A673 (cell line): ENCODE measurements at regions not wholly inside any gene's neighbourhood (a gene's known extent, or its start where the extent isn't known, plus 50 kb on each side); places are given as distances from the start of the nearest gene placed in this dataset.

Experiments
- BruUV-seq: library from RNA; stranded (reverse); fragments of 400-500 nt; replicated peaks from 2 replicates; lab custom pipeline; 2021; lab: Mats Ljungman, UMichigan
- CTCF ChIA-PET: fragments of 300-600 bp; sonication (Branson Sonifier 250); formaldehyde crosslinking; loops from one replicate; lab custom pipeline; 2022; ENCODE audit warnings: antibody characterized with exemption; lab: Charles Lee
- POLR2A ChIA-PET: fragments of 300-600 bp; sonication (Branson Sonifier 250); formaldehyde crosslinking; loops from one replicate; lab custom pipeline; 2022; ENCODE audit warnings: antibody characterized with exemption; ENCODE audit not compliant: low non-redundant PET; lab: Charles Lee
- DNase-seq: peaks from one replicate; pipeline ENCODE4 v3.0.0-alpha.2; 2015; ENCODE audit warnings: low spot score
- H3K27ac ChIP-seq: fragments of 200-600 bp; sonication (generic); 2 replicates; pipeline ENCODE4 v1.5.1; 2016; ENCODE audit warnings: mixed run types, low read depth, mild to moderate bottlenecking, mixed read lengths, antibody characterized with exemption, low read length; ENCODE audit not compliant: poor library complexity, severe bottlenecking
- H3K27me3 ChIP-seq: fragments of 200-600 bp; sonication (generic); replicated peaks from 2 replicates; pipeline ENCODE4 v1.6.1; 2017; ENCODE audit warnings: mixed run types, low read depth, mild to moderate bottlenecking, mixed read lengths, antibody characterized with exemption, low read length; ENCODE audit not compliant: insufficient read depth, poor library complexity
- H3K36me3 ChIP-seq: fragments of 200-600 bp; sonication (generic); 2 replicates; pipeline ENCODE4 v1.6.1; 2016; ENCODE audit warnings: mixed run types, mild to moderate bottlenecking, mixed read lengths, antibody characterized with exemption, low read length; ENCODE audit not compliant: insufficient read depth, poor library complexity, severe bottlenecking
- H3K4me1 ChIP-seq: fragments of 200-600 bp; sonication (generic); 2 replicates; pipeline ENCODE4 v1.6.1; 2017; ENCODE audit warnings: mixed run types, mild to moderate bottlenecking, mixed read lengths, antibody characterized with exemption, low read length; ENCODE audit not compliant: insufficient read depth, poor library complexity, severe bottlenecking
- H3K4me3 ChIP-seq: fragments of 200-600 bp; sonication (generic); 2 replicates; pipeline ENCODE4 v1.5.1; 2016; ENCODE audit warnings: low read depth, mixed run types, mild to moderate bottlenecking, mixed read lengths, low read length; ENCODE audit not compliant: poor library complexity, severe bottlenecking
- H3K9me3 ChIP-seq: fragments of 200-600 bp; sonication (generic); 2 replicates; pipeline ENCODE4 v1.6.1; 2016; ENCODE audit warnings: mixed run types, low read depth, mild to moderate bottlenecking, mixed read lengths, antibody characterized with exemption, low read length; ENCODE audit not compliant: poor library complexity, severe bottlenecking
- EZH2 ChIP-seq: fragments of 200-600 bp; sonication (generic); IDR thresholded peaks from 2 replicates; pipeline ENCODE4 v1.6.1; 2017; ENCODE audit warnings: borderline replicate concordance, low read depth, mild to moderate bottlenecking, mixed read lengths, antibody characterized with exemption, low read length; ENCODE audit not compliant: poor library complexity, severe bottlenecking
- intact Hi-C: fragments of 100-400 bp; cut with micrococcal nuclease; formaldehyde crosslinking; loops from one replicate; pipeline ENCODE4 v1.10.0; 2022; ENCODE audit not compliant: unreplicated experiment
- TF ChIP-seq, protein P1 (sequence below): fragments of 300-800, 200-600 bp; sonication (generic); conservative IDR thresholded peaks from 2 replicates; pipeline ENCODE4 v1.5.1; 2017; ENCODE audit warnings: low read depth, mild to moderate bottlenecking, antibody characterized with exemption, low read length, moderate library complexity, mixed read lengths

DNA sequence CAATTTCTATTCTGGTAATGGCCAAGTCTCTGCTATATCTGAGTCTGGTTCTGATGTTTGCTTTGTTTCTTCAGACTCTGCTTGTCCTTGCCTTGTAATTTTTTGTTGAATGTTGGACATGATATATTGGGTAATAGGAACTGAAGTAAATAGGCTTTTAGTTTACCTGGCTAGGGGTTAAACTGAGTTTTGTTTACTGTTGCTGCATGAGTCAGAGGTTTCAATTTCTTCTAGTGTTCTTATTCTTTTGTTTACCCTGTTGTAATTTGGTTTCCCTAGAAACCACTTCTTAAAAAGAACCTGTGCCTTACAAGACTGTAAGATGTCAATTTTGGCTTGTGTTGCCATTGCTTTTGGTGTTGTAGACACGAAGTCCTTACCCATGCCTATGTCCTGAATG is 285.0 kb upstream of the KCNH7 start:
- no TSS peak for BruUV-seq
- TF ChIP-seq EZH2: no peak
- TF ChIP-seq, protein P1, sequence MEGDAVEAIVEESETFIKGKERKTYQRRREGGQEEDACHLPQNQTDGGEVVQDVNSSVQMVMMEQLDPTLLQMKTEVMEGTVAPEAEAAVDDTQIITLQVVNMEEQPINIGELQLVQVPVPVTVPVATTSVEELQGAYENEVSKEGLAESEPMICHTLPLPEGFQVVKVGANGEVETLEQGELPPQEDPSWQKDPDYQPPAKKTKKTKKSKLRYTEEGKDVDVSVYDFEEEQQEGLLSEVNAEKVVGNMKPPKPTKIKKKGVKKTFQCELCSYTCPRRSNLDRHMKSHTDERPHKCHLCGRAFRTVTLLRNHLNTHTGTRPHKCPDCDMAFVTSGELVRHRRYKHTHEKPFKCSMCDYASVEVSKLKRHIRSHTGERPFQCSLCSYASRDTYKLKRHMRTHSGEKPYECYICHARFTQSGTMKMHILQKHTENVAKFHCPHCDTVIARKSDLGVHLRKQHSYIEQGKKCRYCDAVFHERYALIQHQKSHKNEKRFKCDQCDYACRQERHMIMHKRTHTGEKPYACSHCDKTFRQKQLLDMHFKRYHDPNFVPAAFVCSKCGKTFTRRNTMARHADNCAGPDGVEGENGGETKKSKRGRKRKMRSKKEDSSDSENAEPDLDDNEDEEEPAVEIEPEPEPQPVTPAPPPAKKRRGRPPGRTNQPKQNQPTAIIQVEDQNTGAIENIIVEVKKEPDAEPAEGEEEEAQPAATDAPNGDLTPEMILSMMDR: no peak
- Histone ChIP-seq H3K36me3 (no peaks in the 10 kb centered on the region), H3K9me3 (no peaks in the 10 kb centered on the region), H3K4me1 (no peaks in the 10 kb centered on the region), H3K27me3 (peaks cover 19% of the 10 kb centered on the region), H3K4me3 (no peak overlapping the region), H3K27ac (no peak overlapping the region)
- no peak for DNase-seq
- POLR2A ChIA-PET: no interaction called here
- CTCF ChIA-PET: no interaction called here
- intact Hi-C loops: no loop called here

- H3K36me3 ChIP-seq: no peaks in the 10 kb centered on the region
- no peak for DNase-seq
- TF ChIP-seq, protein P1: no peak
- TF ChIP-seq EZH2: no peak
- no TSS peak for BruUV-seq
- no peak overlapping the region for H3K27ac ChIP-seq
- peaks cover 19% of the 10 kb centered on the region for H3K27me3 ChIP-seq
- intact Hi-C loops: no loop called here
- ChIA-PET CTCF (no interaction called here), POLR2A (no interaction called here)
- H3K9me3 ChIP-seq: no peaks in the 10 kb centered on the region
- H3K4me3 ChIP-seq: no peak overlapping the region
- H3K4me1 ChIP-seq: no peaks in the 10 kb centered on the region
Measured at GRCh38 chr2:163122257-163122656, 283.7 kb upstream of the KCNH7 start.

DNA sequence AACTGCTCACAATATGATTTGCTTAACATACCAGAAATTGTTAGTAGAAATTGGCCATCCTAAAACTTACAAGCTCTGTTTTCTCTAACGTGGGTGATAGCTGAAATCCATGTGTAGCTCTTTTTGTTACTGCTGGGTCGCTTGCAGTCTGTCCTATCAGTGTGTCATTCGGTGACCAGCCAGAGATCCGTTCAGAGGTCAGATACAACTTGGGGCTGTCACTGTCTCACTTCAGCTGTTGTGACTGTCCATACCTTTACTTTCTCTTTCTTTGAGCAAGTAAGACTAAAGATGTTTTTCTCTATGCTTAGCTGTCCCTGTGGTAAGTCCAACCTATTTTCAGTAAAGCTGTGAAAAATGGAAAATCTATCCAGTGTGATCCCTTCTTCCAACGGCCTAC is 282.9 kb upstream of the KCNH7 start:
- TF ChIP-seq EZH2: no peak
- TF ChIP-seq, protein P1: no peak
- ChIA-PET CTCF (no interaction called here), POLR2A (no interaction called here)
- no peak overlapping the region for H3K4me3 ChIP-seq
- no peak overlapping the region for H3K27ac ChIP-seq
- H3K27me3 ChIP-seq: peaks cover 19% of the 10 kb centered on the region
- H3K36me3 ChIP-seq: no peaks in the 10 kb centered on the region
- BruUV-seq: no TSS peak
- intact Hi-C loops: no loop called here
- no peaks in the 10 kb centered on the region for H3K4me1 ChIP-seq
- DNase-seq: no peak
- no peaks in the 10 kb centered on the region for H3K9me3 ChIP-seq
